Endometrial microvascular endothelial cells (primary cell): ENCODE measurements at regions not wholly inside any gene's neighbourhood (a gene's known extent, or its start where the extent isn't known, plus 50 kb on each side); places are given as distances from the start of the nearest gene placed in this dataset.
"Not testable (repeated sequence)": the region's sequence is repeated elsewhere in the genome, so short reads cannot be mapped to it uniquely, and the experiment has no call there.

Experiments used
- in situ Hi-C: cut with HindIII; loops from 2 replicates; pipeline ENCODE4 v1.10.0; 2017; ENCODE audit warnings: low sequenced_read_pairs, low pct_unique_long_range_greater_than_20kb; ENCODE audit errors: inconsistent ontology term

DNA sequence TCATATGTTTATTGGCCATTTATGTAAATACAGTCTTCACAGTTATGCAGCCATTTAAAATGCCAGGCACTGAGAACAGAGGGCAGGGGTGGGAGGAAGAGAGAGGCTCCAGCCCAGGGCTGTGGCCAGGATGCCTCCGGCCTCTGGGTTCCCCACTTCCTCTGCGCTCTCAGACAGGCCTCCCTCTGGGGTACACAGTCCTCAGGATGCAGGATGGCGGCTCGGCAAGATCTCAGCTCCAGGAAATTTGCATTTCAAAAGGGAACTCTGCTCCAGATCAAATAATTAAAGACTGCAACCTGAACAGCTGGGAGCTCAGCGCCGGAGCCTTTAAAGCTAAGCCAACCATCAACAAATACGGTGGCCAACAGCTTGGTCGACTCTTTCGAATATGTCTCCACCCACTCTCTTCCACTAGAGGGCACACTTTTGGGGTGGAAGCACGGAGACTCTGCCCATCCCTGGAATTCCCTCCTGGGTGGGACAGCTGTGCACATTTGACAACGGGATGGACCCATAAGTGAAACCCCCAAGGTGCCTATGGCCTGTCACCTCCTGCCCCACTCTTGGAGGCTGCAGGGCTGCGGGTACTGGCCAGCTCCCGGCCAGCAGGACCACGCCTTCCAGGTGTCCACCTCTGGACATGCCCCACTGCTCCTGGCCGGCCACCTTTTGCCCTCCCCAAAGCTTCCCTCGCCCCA is 1044.7 kb downstream of the BRD1 start:
- in situ Hi-C loops = no loop called here

DNA sequence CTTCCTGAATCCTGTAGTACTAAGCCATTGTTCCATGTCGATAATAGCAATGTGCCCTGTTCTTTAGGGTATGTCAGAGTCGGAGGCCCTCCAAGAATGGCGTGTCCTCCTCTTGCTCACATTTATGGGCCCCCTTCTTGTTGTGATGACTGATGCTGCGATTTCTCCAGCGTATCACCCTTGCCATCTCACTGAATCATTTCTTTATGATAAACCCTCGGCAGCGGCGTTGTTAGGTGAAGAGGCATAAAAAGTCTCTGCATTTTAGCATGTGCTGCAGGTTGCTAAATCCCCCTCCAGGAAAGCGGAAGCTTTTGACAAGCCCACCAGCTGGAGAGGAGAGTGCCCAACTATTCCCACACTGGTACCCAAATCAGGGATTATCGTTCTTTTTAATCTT is 1045.3 kb downstream of the BRD1 start:
- in situ Hi-C loops = no loop called here

DNA sequence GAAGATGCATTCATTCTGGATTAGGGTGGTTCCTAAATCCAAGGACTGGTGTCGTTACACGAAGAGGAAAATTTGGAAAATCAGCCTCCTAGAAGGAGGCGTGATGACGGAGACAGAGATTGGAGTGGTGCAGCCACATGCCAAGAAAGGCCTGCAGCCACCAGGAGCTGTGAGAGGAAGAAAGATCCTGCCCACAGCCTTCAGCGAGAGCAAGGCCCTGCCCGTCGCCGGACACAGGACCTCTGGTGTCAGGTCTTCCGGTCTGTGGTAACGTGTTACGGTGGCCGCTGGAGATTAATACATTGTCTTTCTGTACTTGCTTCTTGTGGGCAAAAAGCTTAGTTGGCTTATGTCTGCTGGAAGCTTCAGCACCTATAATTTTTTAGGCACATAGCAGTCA is 1045.8 kb downstream of the BRD1 start:
- in situ Hi-C loops = no loop called here

DNA sequence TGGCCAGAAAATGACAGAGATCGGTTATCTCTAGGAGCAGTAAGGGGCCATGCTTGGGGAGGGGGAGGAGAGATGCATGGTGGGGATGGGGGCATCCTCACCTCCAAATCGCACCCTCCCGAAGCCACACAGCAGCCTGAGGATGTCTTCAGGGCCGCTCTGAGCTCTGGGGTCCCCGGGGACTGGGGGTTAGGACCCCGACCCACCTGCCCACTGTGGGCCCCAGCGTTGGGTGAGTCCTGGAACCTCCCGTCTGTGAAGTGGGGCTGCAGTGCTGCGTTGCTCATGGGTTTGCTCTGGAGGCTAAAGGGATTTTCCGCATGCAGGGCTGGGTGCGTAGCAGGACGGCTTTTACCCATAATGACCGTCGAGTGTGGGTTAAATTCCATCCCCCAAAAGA is 1046.3 kb downstream of the BRD1 start:
- in situ Hi-C loops = no loop called here

DNA sequence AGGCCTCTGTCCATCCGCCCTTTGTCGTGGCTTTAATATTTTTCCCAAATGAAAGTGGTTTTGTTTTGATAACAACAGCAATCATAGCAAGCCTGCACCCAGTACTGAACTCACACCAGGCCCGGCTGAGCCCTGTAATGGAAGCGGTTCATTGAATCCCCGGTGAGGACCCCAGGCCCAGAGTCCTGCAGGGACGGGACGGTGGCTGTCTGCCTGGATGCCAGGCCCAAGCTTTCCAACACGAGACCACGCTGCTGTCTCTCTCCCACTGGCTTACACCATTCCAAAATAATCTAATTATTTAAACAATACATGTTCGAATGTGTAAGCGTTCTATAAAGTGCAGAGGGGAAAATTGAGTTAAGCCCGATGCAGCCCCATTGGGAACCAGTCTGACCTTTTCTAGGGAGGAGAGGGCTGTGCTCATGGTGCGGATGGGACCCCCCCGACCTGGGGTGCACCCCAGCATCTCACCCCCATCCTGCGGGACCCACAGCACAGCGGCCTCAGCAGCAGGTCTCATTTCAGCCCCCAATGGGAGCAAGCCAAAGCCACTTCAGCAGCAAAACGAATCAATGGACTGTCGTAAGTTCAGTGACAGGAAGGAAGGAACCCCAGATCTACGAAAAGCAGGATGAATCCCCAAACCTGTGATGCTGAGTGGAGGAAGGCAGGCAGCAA is 1046.9 kb downstream of the BRD1 start:
- in situ Hi-C loops = no loop called here

DNA sequence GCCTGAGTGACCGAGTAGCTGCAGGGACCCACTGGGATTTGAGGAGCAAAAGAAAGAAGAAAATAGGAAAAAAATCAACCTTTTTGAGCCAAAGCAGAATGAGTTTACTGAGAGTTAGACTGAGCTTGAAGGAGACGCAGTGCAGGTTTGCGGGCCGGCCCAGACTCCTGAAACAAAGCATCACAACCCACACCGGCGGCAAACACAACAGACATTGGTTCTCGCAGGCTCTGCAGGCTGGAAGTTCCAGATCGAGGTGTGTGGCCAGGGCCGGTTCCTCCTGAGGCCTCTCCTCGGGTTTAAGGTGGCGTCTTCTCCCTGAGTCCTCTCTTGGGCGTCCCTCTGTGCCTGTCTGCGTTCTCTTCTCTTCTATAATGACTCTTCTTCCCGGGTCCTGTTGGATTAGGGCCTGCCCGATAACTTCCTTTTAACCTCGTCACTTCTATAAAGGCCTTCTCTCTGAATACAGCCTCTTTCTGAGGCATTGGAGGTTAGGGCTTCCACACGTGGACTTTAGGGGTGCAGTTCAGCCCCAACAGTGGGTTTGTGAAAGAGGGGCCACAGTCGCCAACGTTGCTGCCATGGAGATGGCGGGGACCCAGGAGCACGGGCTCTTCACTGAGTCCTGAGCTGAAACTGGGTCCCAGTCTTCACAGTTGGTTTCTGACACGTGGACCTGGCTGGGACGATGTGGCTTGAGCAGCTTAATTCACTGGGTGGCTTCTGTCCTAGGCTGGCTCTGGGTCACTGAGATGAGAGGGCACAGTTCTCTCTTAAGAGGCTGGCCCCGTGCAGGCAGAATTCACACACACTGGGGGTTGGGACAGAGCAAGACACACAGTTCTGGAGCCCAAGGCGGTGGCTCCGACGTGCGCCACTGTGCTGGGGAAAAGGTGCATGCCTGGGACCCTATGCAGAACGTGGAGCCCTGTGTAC is 1047.7 kb downstream of the BRD1 start:
- in situ Hi-C loops = no loop called here

DNA sequence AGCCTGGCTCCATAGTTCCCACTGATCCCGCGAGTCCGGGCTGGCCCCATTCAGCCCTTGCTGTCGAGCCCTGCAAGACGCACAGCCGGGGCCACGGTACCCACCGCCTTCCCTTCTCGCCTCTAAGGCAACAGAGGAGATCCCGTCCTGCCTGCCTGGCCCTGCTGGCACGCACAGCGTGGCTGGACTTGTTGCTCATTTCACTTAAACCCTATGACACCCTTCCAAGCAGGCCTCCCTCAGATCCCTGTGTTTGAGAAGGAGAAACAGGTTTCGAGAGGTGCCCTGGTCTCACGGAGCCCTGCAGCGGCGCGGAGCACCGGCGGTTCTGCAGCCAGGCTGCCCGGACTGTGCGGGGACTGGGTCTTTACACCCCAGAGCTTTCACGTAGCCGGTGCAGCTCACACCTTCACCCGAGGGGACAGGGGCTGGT is 1048.4 kb downstream of the BRD1 start:
- in situ Hi-C loops = no loop called here

DNA sequence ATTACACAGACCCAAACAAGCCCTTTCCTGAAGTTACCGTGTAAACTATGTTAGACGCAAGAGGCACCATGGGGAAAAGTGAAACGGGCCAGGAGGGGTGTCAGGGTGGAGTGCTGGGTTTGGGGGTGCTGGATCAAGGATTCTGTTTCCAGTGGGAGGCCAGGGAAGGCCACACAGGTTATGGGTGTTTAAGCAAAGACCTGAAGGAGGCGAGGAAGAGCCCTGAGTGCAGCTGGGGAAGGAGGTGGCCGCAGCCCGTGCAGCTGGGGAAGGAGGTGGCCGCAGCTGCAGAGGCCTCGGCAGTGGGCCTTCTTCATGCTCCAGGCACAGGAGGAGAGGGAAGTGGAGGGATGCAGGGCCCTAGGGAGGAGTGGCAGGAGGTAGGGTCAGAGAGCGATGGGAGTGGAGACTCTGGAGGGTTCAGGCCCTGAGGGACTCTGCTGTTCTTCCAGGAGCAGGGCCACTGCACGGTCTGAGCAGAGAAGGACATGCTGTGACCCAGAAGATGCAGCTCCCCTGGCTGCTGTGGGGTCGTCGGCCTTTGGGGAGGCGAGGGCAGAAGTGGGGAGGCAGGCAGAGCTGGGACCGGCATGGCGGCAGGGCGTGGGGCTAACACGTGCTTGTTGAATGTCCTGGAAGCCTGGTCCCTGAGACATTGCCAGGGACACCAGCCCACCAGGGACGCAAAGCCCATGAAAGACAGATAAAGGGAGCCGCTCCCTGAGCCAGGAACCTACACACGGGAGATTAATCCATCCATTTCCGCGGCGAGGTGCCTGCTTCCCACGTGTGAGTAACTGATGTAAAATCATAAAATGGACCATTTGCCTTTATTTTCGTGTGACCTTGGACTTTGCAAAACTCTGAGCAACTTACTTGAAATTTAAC is 1049.1 kb downstream of the BRD1 start:
- in situ Hi-C loops = no loop called here

DNA sequence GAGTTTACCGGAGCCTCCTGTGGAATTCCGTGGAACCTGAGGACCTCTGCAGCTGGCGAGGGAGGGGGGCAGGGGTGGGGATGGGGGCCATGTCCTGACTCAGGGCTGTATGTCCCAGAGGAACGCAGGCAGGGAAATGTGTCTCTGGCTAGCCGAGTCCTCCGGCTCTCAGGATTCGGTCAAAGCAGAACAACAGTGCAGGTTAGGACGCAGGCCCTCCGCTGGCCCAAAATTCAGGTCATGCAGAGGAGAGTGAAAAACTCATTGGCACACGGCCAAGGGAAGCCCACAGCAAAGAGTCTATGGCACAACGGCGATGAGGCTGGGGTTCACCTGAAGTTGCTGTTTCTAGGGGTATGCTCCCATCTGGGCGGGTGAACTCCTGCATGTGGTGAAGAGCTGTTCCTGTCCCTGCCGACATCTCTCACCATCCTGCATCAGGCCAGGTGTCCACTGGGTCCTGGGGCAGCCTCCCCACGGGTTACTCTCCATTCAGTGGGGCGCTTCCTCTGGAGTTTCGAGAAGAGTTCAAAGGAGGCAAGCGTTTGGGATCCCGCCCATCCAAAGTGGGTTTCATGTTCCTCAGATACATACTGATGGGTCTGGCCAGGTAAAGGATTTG is 1055.3 kb downstream of the BRD1 start:
- in situ Hi-C loops = no loop called here

DNA sequence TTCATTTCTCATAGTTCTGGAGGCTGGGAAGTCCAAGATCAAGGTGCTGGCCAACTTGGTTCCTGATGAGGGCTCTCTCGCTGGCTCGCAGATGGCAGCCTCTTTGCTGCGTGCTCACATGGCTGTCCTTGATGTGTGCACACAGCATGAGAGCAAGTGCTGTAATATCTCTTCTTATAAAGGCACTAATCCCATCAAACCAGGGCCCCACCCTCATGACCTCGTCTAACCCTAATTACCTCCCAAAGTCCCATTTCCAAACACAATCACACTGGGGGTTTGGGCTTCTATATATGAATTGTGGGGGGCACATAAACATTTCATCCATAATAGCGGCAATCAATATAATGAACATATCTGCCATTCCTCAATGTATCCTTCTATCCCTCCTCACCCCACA is 1062.1 kb downstream of the BRD1 start:
- in situ Hi-C loops = no loop called here

DNA sequence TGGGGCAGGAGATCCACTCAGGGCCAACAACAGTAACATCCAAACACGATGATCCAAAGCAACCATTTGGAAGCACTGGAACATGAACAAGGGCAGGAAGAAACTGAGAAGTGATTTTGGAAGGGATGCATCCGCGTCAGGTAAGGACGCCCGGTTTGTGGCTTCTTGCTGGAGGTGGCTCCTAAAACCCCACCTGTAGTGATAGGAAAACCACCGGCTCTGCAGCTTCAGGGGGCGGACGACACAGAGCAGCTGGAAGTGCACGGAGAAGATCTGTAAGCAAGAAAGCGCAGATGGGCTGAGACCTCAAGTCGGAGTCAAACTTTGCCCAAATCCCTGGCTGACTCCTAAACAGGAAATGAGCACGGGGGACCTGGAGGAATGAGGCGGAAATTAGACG is 1066.1 kb downstream of the BRD1 start:
- in situ Hi-C loops = no loop called here

DNA sequence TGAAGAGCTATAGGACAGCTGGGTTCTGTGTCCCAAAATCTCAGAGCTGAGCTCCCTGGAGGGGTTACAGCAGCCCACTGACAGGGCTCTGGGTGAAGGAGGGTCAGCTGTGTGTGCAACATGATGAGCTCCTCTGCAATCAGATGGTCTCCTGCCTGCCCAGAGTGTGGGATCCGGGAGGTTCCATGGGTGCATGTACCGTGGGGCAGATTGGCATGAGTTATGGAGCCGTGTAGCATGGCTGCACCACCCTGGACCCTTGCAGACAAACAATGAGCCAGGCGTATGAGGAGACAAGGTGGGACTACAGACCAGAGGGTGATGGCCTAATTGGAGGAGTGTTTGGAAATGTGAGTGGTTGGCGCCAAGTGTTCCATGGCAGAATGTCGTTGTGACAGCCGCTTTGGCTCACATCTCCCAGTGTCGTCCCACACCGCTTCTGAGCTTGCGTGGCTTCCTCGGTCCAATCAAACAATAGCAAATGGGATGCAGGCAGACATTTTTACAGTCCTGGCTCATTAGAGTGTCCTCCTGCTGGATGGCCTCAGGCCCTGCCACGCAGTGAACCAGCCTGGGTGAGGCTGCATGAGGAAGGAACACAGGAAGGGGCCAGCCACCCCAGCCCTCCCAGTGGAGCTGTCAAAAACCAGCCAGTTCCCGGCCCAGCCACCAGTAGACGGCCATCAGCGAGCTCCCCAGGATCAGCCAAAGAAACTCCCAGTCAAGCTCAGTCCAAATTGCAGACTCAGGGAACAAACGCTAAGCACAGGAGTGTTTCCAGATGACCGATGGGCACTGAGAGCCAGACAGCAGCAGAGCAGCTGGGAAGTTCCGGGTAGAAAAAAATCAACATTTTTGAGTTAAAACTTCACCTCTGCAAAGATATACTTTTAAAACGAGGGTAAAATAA is 1066.9 kb downstream of the BRD1 start:
- in situ Hi-C loops = no loop called here

DNA sequence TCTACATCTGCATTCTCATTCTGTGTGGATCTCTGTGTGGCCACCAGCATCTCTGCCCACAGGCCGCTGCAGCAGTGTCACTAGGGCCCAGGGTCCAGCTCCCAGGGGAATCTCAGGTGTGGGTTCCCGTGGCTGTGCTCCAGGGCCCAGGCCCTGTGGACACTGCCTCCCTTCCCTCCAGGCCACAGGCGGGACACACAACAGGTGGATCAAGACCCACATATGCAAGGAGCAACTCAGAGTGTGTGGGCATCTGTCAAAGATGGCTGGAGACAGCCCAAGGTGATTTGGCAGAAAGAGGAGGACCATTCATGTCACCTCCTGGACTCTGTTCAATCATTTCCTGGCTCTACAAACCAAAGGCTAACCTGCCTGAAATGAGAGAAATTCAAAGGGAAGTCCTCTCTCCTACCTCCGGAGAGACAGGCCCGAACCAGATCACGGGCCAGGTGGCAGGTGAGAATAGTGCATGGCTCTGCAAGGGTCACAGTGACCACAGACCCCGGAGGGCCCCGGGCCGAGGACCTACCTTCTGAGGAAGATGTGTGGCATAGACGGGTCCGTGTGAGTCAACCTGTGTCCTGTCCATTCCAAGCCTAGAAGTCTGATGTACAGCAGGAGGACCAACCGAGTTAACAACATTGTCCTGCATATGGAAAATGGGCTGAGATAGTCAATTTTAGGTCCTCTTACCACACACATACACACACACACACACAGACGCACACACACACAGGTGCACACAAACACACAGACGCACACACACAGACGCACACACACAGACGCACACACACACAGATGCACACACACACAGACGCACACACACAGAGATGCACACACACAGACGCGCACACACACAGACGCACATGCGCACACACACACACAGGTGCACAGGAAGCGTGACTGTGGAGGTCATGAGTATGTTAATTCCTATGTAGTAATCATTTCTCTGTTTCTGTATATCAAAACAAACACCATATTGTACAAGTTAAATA is 1068.5 kb downstream of the BRD1 start:
- in situ Hi-C loops = no loop called here

DNA sequence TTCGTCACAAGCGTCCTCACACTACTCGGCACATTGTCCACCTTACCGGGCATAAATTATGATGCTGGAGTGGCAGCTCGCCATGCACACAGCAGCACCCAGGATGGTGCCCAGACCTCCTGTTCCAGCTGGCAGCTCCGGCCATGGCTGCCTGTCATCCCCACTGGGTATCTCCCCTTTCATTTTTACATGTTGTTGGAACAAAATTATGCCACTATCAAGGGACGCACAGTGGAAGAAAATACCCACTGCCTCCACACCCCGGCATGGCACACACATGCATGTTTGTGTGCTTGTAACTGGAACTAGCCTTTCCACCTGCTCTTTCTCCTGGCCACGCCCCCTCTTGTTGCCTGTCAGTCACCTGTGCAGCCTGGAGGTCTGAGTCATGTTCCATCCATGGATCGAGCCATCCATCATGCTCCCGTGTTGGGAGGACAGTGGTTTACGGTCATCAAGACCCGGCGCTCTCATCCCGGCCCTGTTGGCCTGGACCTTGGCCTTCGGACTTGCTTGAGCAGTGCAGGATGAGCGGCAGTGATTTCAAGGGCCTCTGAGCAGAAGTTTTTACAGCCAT is 1069.6 kb downstream of the BRD1 start:
- in situ Hi-C loops = no loop called here

DNA sequence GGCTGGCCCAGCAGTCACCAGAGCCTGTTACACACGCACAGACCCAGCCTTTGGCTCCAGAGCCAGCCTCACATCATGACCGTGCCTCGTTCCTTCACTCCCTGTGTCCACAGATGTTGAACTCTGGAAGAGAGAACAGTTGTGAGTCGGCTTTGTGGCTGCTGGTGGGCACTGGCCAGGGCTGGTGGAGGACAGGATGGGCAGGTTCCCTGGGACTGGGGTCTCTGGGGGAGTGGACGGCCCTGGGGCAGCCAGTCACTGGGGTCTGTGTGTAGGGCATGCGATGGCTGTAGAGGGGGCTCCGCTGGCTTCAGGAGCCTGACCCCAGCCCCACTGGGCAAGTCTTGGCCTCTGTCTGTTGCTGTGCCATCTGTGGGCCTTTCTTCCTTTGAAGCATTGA is 1070.1 kb downstream of the BRD1 start:
- in situ Hi-C loops = no loop called here

DNA sequence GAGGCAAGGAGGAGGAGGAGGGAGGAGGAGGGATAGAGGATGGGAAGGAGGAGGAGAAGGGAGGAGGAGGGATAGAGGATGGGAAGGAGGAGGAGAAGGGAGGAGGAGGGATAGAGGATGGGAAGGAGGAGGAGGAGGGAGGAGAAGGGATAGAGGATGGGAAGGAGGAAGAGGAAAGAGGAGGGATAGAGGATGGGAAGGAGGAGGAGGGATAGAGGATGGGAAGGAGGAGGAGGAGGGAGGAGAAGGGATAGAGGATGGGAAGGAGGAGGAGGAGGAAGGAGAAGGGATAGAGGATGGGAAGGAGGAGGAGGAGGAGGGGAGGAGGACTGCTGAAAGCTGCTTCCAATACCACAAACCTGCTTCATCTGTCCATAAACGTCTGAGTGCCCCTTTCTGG is 1070.5 kb downstream of the BRD1 start:
- in situ Hi-C loops = not testable (repeated sequence)
